HG02973 (cell line): ENCODE measurements at regions not wholly inside any gene's neighbourhood (a gene's known extent, or its start where the extent isn't known, plus 50 kb on each side); places are given as distances from the start of the nearest gene placed in this dataset.

ENCODE experiments used
- ATAC-seq: cut with Tn5 transposase; IDR thresholded peaks from one replicate; pipeline ENCODE4 v1.9.1; 2021; ENCODE audit warnings: moderate library complexity; ENCODE audit not compliant: unreplicated experiment

DNA sequence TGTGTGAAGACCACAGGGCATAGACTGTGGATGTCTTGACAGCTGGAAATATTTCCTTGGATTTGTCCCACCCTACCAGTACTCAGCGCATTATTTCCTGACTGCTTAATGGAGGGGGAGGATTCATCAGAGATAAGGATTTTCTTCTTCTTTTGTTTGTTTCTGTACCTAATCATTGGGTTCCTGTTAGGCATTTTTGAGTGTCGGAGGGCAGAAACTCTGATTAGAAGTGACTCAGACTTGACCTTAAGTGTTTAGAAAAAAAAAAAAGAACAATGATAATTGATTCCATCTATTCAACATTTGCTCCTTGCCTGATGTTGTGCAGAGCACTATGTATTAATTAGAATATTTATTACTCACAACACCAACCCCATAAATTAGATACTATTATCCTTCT, 78.5 kb upstream of the SYNPR start:
- ATAC-seq, result no peak

DNA sequence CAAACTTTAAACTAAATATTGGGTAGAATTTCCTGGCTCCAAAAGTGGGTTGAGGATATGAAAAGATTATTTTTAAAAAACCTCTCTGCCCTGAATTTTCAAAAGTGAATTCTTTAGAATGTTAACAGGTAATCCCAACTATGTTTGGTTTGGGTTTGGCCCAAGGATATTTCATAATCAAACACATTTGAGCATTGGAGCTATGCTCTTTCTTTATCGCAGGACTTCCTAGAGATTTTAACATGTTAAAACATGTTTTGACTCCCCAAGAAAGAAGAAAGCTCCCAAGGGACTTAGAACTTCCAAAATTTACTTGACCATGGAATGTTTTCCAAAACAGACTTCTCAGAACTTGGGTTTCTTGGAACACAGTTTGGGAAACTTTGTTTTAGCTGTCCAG, 75.6 kb upstream of the SYNPR start:
- no peak for ATAC-seq

DNA sequence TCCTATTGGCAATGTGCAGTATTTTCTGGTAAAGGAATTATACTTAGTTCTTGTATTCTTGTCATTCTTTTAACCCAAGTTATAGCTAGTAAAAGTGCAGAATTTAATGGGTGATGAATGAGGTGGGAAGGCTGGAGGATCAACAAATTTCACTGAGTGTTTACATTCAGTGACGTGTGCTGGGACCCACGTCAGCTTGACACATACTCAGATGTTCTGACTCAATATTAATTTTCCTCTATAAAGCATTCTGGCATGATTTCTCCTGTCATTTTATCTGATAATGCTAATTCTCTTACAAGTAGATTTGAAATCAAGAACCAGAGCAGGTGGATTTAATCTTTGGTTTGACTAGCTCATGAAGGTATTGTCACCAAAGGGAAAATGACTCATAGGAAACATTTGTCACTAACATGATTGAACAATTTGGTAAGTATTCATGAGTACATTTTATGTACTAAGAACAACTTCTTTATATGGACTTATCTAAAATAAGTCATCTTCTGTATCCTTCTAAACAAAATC, 71.0 kb upstream of the SYNPR start:
- no peak for ATAC-seq

DNA sequence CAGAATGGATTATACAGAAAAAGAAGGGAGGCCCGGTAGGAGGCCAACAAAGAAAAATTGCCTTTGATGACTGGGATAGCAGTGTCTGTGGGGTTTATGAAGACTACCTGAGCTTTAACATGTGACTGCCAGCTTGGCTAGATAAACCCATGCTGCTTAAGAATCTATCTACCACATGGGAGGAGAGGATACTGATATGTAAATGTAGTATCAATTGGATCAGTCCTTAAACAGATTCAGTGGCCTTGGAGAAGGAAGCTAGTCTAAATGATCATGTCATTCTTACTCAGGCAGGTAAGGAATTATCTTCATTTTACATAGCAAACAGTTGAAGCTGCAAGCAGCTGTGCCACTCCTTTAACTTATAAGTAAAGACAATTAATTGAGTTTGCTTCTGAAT, 50.0 kb upstream of the SYNPR start:
- ATAC-seq, result no peak
